ENCODE measurements at regions not wholly inside any gene's neighbourhood (a gene's known extent, or its start where the extent isn't known, plus 50 kb on each side); places are given as distances from the start of the nearest gene placed in this dataset.

DNA sequence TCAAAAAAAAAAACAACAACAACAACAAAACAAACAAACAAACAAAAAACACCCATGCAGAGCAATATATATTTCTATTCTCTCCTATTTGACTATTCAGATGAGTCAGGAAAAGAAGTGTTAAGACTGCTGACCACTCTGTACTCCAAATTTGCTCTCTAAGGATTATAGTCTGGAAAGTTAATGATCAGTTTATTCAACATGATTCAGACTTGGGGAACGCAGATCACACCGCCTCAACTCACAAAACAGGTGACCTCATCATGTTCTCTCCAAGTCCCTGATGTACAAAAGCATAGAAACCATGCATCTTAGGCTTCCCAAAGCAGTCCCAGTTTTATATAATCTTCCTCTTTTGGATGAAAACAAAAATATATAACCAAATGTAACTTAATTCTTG is 51.9 kb upstream of the PRRC2C start:
- no CpG with 5 or more reads among the region's 2 CpGs for WGBS (ENCODE audit: extremely low coverage, insufficient read length, low lambda C conversion rate)
- TF ChIP-seq, protein P1, sequence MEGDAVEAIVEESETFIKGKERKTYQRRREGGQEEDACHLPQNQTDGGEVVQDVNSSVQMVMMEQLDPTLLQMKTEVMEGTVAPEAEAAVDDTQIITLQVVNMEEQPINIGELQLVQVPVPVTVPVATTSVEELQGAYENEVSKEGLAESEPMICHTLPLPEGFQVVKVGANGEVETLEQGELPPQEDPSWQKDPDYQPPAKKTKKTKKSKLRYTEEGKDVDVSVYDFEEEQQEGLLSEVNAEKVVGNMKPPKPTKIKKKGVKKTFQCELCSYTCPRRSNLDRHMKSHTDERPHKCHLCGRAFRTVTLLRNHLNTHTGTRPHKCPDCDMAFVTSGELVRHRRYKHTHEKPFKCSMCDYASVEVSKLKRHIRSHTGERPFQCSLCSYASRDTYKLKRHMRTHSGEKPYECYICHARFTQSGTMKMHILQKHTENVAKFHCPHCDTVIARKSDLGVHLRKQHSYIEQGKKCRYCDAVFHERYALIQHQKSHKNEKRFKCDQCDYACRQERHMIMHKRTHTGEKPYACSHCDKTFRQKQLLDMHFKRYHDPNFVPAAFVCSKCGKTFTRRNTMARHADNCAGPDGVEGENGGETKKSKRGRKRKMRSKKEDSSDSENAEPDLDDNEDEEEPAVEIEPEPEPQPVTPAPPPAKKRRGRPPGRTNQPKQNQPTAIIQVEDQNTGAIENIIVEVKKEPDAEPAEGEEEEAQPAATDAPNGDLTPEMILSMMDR (conservative IDR thresholded peaks at IDR 0.05) = no peak
- Histone ChIP-seq H3K79me1 (ENCODE audit: insufficient read depth, low read depth, low read length, poor library complexity, severe bottlenecking) (no peaks in the 10 kb centered on the region), H3K4ac (ENCODE audit: low read depth, low read length) (no peak overlapping the region), H3K18ac (ENCODE audit: insufficient read length, low read depth, low read length) (no peak overlapping the region), H3K9ac (ENCODE audit: extremely low read depth, insufficient read length, low read length) (no peak overlapping the region), H2BK15ac (ENCODE audit: low read depth, low read length) (no peak overlapping the region), H3K23ac (ENCODE audit: insufficient read length, low read depth, low read length) (no peak overlapping the region), H2BK120ac (ENCODE audit: low read depth, low read length, poor library complexity, severe bottlenecking) (no peak overlapping the region), H3K79me2 (ENCODE audit: insufficient read depth, low read length) (no peaks in the 10 kb centered on the region), H3K4me1 (ENCODE audit: insufficient read depth, low read length) (peaks cover 3% of the 10 kb centered on the region; the same call in 1 of the 2 replicates), H3K56ac (ENCODE audit: insufficient read length, low read depth, low read length) (no peak overlapping the region), H4K20me1 (ENCODE audit: control insufficient read depth, insufficient read depth, insufficient read length) (no peaks in the 10 kb centered on the region), H3K14ac (ENCODE audit: insufficient read depth, low read length) (no peak overlapping the region), H3K27ac (ENCODE audit: insufficient read length, low read depth, low read length) (no peak overlapping the region), H4K8ac (replicated peaks; ENCODE audit: insufficient read length, low read depth, low read length) (no peak overlapping the region), H3K23me2 (ENCODE audit: insufficient read length, low read depth, low read length, poor library complexity, severe bottlenecking) (no peaks in the 10 kb centered on the region), H4K5ac (ENCODE audit: insufficient read length, low read depth, low read length) (no peak overlapping the region), H2BK20ac (ENCODE audit: low read depth, low read length, poor library complexity, severe bottlenecking) (no peak overlapping the region), H3K9me3 (ENCODE audit: control insufficient read depth, low read depth, low read length) (peaks cover 7% of the 10 kb centered on the region), H3K27me3 (ENCODE audit: insufficient read depth, low read length) (no peaks in the 10 kb centered on the region), H2BK12ac (ENCODE audit: insufficient read length, low read depth, low read length) (no peak overlapping the region), H3K4me2 (ENCODE audit: insufficient read depth, insufficient read length, low read length) (no peak overlapping the region), H2AFZ (ENCODE audit: low read length) (no peak overlapping the region), H2BK5ac (ENCODE audit: insufficient read length, low read length) (no peak overlapping the region), H4K91ac (ENCODE audit: insufficient read length, low read depth, low read length) (no peak overlapping the region), H3T11ph (ENCODE audit: low read length) (no peak overlapping the region), H2AK5ac (ENCODE audit: insufficient read length, low read length) (no peak overlapping the region)
- DNase-seq = no peak
- Mint-ChIP-seq H3K27me3 (ENCODE audit: low read depth) (peaks cover 8% of the 10 kb centered on the region; the same call in 1 of the 2 replicates), H3K36me3 (ENCODE audit: insufficient read depth in 1 of 3, low read depth in 3 of 3) (peaks cover 15 to 21% (median 15%) of the 10 kb centered on the region in 3 experiments), H3K4me3 (no peak overlapping the region), H3K27ac (no peak overlapping the region), H3K4me1 (peaks cover 47 to 51% of the 10 kb centered on the region in 2 experiments), H3K9me3 (peaks cover 20 to 21% of the 10 kb centered on the region in 2 experiments)
